Activated T-cell treated with anti-CD3 and anti-CD28 coated beads, Interleukin-2, amount 50 U/mL, for 48 hours (primary cell): ENCODE measurements at regions not wholly inside any gene's neighbourhood (a gene's known extent, or its start where the extent isn't known, plus 50 kb on each side); places are given as distances from the start of the nearest gene placed in this dataset.

Experiments used
- DNase-seq, 2 experiments: peaks; one replicate each; pipeline ENCODE4 v3.0.0-alpha.2; 2020

DNA sequence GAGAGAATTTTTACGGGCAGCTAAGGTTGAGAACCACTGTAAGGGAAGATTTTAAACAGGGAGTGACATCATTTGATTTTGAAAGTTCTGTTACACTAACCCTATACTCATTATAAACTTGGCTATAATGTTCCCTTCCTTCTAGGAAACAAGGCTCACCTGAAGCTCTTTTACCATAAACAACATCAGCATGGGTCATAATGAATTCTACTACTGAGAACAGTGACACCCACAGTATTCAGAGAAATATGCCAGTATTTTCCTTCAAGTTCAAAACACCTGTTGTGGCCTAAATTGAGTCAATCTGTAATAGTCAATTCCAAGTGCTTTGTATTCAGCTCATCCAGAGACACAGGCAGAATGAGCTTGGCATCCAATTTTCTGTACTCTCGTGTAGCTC lies 175.3 kb upstream of the STT3B start:
- no peak for DNase-seq

DNA sequence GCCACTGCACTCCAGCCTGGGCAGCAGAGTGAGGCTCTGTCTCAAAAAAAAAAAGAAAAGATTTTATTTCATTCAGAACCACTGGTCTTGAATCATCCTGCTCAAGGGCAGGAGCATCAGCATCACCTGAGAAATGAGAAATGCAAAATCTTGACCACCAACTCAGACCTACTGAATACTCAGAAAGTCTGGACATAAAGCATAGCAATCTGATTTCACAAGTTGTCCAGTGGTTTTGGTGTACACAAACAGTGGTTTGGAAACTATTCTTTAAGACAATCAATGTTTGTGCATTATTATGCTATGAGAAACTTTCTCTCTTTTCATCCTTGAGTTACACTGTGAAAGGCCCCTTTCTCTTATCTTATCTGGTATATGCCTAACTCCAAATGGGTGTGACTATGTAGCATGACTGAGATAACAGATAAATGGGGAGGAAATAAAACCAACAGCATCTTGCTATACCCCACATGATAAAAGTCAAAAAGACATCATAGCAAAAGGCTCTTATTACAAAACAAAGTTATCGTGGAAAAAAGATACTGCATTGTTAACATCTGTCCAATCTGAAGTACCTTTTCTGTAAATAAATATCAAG lies 174.2 kb upstream of the STT3B start:
- DNase-seq = no peak

DNA sequence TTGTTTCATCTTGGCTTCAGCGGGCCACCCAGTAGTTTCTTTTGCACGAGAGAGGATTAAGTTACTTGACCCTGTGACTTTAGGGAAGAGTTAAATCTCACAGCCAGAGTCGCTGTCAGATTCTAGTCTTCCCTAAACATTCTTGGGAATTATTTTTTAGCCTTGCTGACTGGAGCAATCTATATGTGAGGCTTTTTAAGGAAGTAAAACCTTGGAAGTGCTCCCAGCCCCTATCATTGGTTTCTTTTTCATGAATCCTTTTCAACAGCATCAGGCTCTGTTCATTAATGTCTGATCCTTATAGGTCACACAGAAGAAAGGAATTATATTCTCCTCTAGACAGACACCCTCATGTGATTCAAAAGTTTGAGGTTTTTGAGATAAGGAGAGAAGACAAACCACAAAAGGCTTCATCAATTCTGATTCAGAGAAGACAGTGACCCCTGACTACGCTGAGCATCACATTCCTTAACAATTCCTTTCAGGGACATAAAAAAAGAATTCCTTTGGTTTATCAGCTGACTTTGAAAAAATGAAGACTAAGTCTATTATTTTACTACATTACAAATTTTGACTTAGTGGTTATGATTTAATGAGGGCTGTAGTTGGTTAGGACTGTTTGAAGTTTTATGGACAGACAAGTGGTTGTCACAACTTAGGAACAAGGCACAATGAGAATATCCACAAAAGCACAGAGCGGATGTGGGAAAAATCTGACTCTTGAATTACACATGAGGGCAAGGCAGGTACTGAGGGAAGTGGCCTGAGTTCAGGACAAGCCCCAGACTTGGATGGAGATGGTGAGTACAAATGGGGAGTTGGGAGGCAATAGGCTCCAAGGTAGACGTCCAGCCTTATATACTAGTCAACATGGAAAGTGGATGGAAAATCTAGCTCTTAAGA lies 171.1 kb upstream of the STT3B start:
- DNase-seq = no peak

DNA sequence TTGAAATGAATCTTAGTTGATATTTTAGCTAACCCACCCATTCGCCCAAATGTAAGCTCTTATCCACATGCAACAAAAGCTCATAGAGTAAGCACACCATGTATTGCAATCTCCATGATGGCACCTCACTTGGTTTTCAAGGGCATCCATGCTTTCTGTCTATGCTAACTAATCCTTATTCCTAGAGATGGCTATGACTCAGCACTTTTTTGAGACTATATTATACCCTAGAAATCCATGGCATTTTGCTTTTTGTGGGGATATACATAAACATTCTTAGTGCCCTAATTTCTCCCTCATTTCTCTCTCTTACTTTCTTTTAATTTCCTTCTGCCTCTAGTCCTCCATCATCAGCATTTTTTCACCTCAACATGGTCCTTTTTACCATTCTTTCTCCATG lies 168.5 kb upstream of the STT3B start:
- no peak for DNase-seq

DNA sequence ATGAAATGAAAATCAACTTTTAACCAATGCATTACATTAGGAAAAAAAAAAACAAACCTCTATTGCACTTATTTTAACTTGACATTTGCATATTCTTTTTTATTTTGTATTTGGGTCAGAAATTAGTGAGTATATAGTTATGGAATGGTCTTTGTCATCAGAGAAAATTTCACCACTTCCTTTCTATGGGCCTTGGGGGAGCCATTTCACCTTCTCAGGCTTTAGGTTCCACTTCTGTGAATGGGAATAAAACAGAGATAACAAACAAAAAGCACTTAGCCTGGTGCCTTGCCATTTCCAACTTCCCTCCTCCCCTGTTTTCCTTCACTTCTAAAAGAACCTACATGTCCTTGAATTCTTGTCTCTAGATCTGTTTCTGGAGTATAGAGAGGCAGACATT lies 168.0 kb upstream of the STT3B start:
- no peak for DNase-seq

DNA sequence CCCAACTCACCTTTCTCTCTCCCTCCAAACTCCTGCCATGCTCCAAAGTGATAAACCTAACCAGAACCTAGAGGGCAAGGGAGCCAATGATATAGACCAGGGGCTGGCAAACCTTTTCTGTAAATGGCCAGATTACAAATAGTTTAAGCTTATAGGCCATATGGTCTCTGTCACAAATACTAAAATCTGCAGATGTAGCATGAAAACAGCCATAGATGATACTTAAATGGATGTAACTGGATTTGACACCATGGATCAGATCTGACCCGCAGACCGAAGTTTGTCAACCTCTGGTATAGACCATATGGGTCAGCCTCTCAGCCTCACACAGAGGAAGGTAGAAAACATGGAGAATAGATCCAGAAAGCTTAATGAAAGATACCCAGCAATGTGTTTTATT lies 165.2 kb upstream of the STT3B start:
- no peak for DNase-seq

DNA sequence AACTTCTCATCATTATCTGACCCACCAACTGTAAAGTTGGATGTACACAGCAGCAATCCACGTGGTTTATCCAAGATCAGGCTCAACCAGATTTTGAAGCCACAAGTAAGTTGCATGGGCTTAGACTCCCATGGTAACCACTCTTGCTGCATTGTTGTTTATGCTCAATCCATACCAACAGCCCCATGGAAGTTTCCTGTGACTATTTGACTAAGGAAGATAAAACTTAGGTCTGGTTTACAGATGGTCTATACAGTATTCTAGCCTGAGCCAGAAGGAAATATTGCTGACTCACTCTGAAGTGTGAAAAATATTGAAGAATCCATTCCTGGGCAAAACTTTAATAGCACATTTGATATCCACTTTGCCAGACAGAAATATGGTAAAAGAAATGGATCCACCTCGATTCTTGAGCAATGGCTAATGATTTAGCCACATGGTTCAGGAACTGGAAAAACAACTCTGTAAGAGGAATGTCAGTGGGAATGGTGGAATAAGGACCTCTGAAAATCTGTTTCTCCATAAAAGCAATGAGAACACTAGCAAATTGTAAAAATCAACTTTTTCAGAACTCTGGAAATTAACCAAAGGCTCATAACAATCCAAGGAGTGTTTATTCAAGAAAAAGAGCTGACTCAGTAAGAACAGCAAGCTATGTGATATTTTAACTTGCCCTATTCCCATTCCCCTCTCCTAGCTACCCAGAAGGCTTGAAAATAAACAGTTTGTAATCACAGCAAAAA lies 162.9 kb upstream of the STT3B start:
- no peak for DNase-seq

DNA sequence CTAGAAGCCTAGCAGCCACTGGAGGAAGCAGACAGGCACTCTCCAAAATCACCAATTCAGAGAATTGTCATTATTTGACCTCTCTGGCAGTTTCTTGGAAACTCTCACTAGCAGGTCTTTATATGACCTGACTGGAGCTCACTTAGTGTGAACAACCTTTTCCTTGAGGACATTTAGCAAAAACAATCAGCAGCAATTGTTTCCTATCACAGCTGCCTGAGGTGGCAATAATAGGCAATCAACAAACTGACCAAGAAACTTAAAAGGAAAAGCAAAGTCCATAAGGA lies 162.4 kb upstream of the STT3B start:
- no peak for DNase-seq

DNA sequence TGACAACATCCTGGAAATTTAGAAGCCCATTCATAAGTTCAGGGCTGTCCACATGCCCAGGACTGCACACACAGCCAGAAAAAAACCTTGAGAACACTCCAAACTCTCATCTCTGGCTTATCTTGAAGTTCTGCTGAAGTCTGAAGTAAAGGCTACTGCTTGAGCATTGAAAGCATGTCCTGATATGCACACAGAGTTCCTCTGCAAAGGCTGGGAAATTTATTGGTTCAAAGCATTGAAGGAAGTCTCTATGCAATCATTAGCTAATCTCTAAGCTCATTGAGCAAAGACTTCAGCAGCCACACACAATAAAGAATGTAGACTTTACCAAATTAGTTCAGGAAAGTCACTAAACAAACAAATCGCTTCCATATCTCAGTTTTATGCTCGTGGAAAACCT lies 162.0 kb upstream of the STT3B start:
- no peak for DNase-seq

DNA sequence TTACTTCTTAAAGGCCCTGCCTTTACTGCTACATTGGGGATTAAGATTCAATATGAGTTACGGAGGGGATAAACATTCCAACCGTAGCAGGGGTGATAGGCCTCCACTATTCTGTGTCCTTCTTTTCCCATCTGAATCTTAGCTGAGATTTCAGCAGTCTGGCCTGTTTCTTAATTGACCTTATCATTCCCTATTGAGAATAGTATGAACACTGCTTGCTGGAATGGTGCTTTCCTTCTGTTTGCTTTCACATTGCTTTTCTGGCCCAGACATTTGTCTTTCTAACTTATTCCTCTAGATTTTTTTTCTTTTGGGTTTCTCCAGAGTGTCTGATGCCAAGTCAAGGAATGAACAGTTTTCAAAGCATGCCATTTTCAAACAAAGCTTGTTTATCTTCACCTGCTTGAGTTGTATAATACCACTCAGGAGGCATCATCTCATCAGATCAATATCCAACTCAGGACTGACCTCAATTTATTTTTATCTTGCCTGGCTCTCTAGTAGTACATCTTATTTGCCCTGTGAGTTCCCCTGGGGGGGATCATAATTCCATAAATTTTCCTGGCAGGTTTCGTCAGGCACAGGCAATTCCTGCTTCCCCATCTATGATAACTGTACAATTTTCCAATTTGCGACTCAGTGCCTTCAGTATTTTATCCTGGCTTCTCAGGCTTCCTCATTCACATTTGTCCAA lies 161.1 kb upstream of the STT3B start:
- DNase-seq = no peak

DNA sequence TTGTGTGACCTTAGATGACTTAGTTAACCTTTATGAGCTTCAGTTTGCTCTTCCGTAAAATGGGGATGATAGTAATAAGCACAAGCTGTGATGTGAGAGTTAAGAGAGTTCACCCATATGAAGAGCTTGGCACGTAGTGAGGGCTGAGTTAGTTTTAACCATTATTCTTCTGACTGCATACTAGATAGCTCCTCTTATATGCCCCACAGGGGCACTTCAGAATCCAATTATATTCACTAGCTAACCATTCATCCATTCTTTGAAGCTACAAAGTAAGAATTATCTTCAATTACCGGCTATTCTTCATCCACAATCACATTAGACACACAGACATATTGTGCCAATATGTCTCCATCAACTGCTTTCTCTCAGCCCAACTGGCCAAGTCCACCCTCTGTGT lies 159.0 kb upstream of the STT3B start:
- DNase-seq = no peak

DNA sequence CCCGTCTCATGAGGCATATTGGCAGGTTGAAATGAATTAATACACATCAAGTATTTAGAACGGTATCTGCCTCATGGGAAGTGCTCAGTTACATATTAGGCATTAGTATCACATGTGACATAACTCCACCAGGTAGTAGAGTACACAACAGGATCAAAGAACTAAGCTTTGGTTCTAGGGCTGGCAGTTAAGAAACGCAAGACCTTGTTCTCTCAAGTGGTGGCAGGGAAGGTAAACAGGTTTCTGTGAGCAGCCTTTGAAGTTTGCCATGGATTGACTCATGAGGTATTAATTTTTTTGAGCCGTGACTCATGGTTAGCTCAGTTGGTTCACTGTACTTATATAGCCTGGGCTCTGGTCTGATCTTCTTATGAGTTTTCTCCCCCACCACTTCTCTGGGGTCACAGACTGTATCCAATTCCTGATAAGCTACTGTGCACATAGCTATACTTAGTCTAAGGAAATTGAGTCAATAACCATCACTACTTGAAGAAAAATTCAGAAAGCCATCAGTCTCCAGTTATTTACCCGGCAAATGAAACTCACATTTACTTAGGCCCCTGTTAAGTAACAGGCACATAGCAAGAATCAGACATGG lies 155.6 kb upstream of the STT3B start:
- no peak for DNase-seq

DNA sequence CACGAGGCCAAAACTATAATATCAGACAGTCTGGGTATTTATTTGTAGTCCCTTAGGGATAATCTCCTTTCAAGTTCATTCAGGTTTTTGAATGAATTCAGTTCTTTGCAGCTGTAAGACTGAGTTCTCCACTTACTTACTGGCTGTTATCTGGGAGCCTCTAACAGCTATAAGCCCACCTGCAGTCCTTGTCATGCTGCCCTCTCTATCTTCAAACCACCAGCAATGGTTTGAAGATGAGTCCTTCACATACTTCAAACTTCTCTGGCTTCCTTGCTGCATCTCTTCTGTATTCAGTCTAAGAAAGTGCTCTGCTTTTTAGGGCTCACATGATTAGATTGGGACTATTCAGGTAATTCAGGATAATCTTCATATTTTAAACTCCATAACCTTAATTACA lies 154.5 kb upstream of the STT3B start:
- no peak for DNase-seq

DNA sequence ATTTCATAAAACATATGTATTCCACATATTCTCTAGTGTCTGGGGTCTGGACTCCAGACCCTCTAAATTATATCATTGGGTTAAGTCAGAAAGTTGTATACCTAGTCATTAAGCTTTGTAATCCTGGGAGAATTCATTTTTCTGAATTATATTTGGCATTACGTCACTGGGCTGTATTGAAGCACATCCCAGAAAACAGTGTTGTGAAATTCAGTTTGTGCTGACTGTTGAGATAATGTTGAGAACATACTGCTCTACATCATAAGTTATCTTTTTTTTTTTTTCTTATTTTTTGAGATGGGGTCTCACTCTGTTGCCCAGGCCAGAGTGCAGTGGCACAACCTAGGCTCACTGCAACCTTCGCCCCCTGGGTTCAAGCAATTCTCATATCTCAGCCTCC lies 153.1 kb upstream of the STT3B start:
- no peak for DNase-seq

DNA sequence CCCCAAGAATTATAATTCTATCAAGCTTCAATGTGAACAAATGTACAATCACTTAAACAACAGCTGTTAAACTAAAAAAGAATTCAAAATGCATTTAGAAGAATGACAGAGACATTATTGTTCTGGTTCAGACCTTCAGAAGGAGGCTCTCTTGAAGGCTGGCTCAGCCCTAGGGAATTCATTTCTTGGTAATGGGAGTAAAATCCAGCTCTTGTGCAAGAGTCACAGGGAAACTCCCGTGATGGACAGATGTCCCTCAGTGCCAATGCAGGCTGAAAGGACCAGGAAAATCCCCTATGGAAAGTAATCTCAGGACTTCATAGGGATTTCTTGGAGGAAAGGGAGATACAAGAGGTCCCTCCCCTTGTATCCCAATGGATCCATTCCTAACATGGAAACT lies 149.9 kb upstream of the STT3B start:
- DNase-seq = no peak

DNA sequence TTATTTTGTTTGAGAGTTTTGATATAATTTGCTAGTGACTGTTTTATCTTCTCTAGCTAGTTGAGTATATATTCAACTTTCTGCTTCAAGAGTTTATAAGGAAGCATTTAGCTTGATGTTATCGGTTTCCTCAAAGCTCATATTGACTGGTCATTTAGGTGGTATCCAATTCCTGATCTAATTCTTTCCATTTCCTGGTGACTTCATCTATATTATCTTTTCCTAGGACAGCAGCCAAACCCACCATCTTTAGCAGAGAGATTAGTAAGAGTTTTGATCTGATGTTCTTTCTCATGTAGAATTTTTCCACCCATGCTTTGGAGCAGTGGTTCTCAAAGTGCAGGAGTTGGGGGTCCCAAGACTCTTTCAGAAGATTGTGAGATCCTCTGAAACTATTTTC lies 148.6 kb upstream of the STT3B start:
- DNase-seq = no peak

DNA sequence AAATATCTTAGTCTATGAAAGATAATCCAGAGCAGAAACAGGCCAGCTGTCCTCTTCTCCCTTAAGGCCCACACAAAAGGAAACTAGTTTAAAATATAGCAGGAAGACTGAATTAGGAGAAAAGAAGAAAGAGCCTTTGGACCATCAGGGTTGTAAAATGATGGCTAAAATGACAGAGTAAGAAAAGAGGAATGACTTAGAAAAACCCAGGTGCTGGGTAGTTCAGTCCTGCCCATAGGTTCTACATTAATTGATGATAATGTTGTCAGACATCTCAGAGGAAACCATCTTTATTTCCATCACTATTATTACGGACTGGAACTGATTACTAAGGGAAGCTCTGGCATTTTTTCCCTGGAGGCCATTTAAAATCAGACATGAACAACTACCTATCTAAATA lies 142.8 kb upstream of the STT3B start:
- DNase-seq = no peak

DNA sequence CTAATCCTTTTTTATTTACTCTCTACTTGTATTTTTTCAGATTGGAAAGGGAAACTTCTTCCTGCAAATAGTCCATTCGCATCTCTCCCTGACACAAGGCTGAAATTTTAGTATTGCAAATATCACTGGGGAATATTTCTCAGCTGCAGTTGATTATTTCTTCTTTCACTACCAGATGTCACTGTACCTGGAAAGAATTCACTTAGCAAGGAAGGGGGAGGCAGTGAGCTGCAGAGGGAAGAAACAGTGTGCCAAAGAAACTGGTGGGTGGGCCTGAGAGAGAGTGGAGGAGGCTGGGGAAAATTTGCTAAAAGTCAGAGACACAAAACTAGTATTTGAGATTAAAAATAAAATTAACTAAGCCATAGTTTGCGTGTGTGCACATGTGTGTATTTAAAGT lies 142.3 kb upstream of the STT3B start:
- DNase-seq = no peak

DNA sequence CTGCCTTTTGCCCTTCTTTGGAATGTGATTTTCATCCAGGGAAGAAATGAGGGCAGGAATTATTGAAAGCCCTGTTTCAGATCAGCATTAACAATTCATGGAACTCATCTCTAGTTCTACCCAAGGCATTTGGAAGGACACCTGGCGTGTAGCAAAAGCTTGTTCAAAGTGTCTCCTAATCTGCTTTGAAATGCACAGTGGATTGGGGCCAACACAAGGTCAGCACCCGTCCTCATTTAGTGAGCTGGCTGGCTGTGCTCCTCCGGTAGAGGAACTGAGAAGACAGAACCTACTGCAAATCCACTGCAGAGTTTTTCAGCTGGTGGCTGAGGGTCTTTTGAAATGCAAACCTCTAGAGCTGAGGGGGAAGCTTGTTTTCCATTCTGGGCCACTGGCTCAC lies 141.6 kb upstream of the STT3B start:
- DNase-seq = no peak

DNA sequence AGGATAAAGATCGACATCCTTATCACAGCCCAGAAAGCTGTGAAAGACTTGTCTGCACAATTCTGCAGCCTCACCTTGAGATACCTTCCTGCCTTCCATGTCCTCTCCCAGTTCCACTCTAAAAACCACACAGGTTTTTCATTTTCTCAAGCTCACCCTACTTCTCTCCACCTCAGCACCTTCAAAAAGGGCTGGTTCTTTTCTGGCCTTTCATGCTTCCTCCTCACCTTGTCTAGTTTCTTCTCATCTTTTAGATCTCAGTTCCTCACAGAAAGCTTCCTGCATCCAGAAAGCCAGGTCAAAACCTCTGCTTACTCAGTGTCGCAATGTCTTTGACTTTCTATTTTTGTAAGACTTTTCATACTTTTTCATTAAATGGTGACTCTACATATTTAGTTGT lies 140.2 kb upstream of the STT3B start:
- no peak for DNase-seq

DNA sequence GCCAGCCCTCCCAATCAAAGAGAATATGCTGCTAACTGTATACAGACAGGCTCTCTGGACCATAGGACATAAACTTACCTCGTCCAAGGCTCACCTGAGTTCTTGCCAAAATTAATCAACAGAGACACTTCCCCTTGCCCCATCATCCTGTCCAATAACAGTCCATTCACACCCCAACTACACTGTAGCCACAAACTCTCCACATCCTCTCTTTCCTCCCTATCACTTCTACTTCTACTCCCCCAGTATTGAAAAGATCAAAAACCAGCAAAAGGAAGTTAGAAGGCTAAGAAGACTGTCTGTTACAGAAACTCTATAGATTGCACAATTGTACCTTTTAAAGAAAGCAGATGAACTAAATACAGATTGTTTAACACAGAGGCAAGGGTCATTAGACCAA lies 133.5 kb upstream of the STT3B start:
- no peak for DNase-seq

DNA sequence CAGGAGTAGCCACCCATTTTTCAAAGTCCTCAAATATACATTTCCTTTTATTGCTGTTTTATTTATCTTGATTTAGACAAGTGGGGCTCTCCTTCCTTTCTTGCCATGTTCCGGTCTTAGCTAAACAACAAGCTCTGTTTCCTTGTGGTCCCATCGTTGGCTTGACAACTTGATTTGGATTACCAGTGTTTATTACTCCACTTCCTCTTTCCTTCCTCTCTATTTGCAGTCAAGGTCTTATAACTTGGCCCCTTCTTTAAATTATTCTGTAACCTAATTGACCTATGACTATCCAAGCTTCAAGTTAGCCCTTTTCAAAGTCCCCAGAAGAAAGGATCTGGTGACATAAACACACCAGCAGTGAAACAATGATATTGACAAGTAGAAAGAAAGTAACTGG lies 130.6 kb upstream of the STT3B start:
- DNase-seq = no peak

DNA sequence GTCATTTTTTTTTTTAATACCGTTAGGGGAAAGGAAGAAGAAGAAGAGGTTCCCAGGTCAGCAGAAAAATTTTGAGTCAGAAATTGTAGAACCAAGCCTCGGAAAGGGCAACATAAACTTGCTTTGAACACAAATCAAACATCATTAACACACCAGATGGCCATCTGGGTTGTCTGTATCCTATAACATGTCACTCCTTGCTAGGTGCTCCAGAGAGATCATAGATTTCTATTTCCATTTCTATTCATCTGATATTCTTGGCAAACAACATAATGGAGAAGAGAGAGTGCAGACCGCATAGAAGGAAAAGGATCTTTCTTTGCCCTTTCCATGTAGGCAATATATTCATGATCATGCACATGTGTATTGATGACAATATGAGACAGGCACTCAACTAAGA lies 129.5 kb upstream of the STT3B start:
- DNase-seq = no peak
